ENCODE measurements at regions not wholly inside any gene's neighbourhood (a gene's known extent, or its start where the extent isn't known, plus 50 kb on each side); places are given as distances from the start of the nearest gene placed in this dataset.
"Not testable (repeated sequence)": the region's sequence is repeated elsewhere in the genome, so short reads cannot be mapped to it uniquely, and the experiment has no call there.

DNA sequence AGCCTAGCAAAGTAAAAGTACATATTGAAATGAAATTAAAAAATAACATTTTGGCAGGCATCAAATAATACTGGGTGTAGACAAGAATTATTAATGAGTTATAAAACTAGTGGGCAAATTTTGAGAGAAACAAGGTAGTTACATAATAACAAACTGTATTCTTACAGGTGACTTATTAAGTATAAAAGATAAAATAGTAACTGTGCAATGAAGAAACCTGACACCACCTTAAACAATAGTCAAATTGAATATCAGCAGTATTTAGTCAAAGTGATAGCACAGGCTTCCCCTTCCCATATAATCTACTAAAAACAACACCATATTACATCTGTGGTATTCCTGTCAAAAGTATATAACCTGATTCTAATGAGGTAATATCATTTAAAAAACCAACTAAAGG lies 1099.8 kb upstream of the CRIM1 start:
- DNase-seq: no peak

DNA sequence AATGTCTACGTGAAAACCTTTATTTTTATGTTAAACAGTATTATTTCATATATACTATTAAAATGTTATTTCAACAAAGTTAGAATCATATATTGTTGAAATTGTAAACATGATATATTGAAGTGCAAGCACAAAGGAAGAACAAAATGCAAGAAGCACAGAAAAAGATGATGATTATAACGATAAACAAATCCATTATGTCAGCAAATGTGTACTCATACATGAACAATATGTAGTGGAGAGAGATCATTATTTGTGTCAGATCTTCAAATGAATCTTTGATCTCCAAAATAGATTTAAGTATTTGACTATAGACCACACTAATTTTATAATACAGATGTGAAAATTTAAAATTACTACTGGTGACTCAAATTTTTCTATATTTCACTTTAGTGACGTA lies 1104.4 kb upstream of the CRIM1 start:
- DNase-seq: no peak

DNA sequence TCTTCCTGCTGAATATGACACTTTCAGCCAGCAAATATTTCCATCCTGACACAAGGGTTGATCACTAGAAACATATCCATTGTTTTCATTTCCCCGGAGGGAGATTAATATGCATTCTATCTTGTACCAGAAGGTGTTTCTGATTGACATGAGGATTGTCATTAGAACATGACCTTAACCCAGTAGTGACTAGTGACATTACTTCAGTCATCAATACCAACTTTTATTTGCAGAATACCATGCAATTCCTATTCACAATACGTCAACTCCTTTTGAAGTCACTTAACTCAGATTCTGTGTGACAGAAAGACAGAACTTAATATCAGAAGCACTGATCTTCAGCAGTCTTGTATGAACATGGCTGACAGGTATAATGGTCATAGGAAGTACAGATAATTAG lies 1108.9 kb upstream of the CRIM1 start:
- no peak for DNase-seq

DNA sequence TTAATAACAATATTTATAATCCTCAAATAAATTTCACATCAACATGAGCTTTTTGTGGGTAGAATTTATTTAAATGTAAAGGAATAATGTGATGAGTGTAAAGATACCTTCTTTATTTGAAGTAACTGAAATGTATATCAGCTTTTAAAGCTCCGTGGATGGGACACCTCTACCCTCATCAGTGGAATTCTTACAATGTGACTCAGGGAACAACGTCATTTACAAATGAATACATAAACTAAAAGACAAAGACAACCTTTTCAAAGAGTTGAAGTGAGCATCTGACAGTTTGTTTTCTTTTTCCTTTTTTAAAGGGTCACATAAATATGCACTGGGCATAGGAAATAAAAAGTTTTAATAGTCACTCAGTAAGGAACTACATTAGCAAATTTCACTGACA lies 1127.0 kb upstream of the CRIM1 start:
- DNase-seq: no peak

DNA sequence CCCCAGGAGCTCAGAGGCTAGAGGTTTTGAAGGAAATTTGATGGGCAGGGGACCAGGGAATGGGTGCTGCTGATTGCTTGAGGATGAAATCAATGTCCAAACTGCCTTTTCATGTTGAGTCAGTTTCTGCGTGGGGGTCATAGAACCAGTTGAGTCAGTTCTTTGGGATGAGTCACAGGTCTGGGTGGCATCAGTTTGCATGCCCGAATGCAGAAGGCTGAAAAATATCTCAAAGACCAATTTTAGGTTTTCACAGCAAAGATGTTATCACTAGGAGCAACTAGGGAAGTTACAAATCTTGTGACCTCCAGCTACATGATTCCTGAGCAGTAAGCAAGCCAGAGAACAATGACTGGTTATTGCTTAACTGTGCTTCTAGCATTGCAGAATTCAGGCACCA lies 1135.1 kb upstream of the CRIM1 start:
- DNase-seq: no peak

DNA sequence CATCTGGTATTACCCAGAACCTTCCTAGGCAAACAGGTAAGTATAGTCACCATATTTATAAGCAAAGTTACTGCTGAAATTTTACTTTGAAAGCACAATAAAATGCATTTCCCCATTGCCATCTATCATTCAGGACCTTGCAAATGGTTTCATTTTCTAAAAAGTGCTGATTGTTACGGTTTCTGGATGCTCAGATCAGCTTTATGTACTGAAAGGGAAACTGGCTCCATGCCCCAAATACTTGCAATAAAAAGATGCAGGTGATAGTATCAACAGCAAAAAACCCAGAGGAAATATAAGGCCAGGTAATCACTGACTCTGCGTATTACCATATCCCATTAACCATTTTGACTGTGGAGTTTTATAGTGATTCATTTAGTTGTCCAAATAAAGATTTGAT lies 1150.7 kb upstream of the CRIM1 start:
- no peak for DNase-seq

DNA sequence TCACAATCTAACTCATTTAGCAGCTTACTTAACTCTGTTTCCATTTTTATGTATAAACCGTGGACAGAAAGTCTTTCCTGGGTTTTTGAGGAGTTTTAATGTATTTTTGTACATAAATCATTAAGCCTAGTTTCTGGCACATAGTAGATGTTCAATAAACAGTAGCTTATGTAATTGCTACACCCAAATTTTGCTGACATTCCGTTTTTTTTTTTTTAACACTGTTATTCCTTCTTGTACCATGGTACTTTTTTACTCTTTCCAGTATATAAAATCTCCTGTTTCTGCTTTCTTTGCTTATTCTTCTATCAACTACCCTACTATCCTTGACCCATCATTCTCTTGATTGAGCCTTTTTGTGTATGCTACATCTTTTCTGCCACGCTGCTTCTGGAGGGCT lies 1151.3 kb upstream of the CRIM1 start:
- DNase-seq: no peak

DNA sequence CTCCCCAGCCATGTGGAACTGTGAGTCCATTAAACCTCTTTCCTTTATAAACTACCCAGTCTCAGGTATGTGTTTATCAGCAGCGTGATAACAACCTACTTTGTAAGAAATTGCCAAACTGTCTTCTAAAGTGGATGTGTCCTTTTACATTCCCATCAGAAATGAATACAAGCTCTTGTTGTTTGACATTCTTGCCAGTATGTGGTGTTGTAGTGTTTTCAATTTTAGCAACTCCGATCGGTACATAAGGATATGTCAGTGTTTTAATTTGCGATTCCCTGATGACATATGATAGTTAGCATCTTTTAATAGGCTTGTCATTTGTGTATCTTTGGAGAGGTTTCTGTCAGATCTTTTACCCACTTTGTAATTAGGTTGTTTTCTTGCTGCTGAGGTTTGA lies 1156.3 kb upstream of the CRIM1 start:
- no peak for DNase-seq

DNA sequence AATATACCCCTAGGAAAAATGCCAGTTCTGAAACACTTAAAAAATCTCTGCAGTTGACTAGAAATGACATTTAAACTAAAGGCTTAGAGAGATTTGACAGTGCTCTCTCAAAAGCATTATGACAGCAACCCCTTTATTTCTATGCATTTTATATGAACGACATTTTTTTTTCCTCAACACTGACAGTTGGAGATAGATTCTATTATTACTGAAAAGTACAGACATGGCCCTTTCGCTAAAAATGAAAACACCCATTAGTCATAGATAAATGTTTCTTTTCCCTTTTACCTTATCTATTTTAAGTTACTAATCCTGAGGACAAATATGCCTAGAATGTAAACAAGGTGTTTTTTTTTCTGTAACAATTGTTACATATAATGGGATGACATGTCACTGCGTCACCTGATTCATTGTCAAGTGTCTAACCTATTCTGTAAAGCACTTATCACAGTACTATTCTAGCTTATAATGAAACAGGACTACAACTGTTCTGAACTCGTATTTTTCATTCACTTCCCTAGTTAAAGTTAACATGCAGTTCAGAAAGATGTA lies 1169.6 kb upstream of the CRIM1 start:
- no peak for DNase-seq

DNA sequence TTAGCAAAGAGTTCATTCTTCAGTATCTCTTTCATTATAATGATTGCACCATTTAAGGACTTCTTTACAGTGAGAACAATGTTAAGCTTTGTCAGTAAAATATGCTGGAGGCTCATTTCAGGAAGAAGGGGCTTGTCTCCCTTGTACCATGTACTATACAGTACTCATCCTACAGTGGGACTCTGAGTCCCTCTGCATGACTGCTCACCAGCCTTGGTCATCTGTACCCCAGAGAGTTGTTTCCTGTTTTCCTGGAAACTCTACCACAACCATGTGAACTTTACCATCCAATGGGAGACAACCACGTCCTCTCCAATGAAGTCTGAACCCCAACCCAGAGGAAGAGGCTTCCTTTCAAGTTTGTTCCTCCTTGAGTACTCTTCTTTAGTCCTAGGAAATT lies 1171.1 kb upstream of the CRIM1 start:
- no peak for DNase-seq

DNA sequence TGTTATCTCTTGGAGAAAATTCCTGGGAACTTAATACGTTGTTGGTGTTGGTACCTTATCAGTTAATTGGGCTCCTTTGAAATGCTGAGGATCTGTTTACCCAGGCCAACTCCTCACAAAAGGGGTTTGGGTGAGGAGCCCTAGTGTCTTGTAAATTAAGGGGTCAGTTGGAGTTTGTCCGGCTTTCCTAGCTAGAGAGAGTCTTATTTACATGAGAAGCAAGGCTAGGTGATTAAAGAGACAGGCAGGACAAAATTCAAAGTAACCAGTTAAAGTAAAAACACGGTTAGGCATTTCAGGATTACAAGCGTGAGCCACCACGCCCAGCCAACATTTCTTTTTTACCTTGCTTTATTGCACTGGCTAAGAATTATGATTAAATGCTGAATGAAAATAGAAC lies 1178.9 kb upstream of the CRIM1 start:
- DNase-seq: not testable (repeated sequence)

DNA sequence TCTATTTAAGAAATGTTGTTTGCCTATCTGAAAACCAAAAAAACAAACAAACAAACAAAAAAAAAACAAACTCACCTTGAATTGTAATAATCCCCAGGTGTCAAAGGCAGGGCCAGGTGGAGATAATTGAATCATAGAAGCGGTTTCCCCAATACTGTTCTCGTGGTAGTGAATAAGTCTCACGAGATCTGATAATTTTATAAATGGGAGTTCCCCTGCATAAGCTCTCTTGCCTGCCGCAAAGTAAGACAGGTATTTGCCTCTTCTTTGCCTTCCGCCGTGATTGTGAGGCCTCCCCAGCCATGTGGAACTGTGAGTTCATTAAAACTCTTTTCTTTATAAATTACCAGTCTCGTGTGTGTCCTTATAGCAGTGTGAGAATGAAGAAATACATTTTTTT lies 1180.7 kb upstream of the CRIM1 start:
- DNase-seq: no peak

DNA sequence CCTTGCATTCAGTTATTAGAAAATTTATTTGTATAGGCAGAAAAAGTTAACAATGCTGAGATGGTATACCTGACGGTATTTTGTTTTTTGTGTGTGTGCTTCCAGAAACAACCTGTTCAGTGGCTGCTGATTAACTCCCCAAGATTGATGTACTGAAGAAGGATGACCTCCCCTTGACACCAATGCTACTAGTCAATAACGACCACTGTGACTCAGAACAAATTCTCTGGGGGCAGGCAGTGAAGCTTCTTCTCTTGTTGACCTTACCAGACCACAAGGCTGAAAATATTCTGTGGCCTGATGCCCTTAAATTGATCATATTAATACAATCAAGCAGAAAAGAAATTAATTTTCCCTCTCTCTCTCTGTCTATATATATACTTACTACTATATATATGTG lies 1182.9 kb upstream of the CRIM1 start:
- no peak for DNase-seq

DNA sequence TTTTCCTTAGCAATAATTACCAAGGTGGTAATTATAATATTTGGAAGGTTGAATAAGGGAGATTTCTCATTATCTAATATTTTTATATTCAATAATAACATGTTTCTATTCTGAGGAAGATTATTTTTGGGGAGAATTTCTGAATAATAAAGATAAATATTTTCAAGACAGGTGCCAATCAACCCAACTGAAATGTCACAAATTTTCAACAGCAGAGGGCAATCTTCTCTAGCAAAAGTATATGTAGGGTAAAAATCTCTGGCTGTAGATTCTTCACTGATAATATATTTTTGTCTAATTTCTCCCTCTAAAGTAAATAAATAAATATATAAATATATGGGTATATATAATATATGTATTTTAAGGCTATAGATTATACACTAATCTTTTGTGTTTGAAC lies 1187.2 kb upstream of the CRIM1 start:
- DNase-seq: no peak

DNA sequence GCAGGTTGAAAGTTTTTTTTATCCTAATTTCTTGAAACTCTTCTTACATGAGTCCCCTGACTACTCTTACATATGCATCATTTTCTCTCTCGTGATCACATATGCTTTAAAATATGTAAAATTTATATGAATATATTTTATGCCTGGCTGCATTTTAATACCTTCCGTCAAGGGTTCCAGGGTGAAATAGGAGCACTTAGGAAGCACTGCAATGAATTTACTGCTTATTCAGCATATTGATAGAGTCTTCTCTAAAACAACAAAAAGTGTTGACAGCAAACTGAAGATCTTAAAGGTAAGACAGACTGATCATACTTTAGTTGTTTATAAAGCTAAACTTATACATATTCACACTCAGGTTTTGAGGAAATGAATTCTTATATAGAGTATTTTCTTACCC lies 1191.6 kb upstream of the CRIM1 start:
- DNase-seq: no peak

DNA sequence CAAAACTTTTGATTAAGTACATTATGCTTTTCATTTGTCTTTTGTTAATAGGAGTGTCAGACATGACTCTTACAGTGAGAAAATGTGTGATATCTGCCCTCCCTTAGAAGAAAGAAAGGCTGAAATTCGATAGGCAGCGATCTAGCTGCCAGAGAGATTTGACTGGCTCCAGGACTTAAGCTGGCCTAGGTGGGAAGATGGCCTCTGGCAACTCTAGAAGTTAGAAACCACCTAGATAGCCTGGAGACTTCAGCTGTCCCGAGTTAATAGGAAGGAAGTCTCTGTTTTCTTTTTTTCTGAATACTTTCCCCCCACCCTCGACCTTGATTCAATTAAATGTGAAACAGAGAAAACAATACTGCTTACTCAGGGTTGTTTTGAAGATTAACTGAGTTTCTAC lies 1194.7 kb upstream of the CRIM1 start:
- DNase-seq: no peak

DNA sequence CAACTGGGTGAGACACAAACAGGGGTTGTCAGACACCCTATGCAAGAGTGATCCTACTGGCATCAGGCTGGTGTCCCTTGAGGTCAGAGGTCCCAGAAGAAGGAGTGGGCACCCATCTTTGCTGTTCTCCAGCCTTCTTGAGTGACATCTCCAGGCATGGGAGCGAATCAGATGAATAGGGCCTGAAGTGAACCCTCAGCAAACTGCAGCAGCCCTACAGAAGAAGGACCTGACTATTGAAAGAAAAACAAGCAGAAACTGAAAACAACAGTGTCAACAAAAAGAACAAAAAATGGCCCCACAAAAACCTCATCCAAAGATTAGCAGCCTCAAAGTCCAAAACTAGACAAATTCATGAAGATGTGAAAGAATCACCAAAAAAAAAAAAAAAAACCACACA lies 1229.7 kb upstream of the CRIM1 start:
- DNase-seq: no peak

DNA sequence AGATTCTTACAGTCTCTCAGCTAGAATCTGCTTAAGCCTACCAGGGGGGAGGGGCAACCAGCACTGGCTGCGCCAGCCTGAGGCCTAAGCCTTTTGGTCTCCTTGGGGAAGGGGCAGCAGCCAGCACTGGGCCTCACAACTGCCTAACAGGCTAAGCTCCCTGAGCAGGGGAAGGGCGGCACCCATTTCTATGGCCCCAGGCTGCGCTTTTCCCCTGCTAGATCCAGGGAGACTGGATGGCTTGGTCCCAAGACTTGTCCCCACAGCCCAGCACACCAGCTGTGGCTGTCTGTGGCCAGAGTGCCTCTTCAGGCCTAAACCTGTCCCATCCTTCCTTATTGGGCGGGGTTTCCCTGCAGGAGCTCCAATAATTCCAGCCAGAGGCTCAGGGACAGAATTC lies 1230.3 kb upstream of the CRIM1 start:
- DNase-seq: no peak

DNA sequence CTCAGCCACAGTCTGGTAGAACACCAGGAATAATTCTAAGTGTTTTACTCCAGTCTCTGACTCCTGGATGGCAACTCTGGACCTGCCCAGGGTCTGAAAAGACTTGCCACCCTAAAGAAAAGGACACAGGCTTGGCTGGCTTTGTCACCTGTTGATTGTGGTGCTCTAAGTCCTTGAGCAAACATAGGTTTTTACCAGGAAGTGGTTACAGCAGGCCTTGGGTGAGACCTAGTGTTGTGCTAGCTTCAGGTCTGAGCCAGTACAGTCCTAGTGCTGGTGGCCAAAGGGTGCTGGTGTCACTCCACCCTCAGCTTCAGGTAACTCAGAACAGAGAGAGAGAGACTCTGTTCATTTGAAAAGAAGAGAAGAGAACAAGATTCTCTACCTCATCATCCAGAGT lies 1239.4 kb upstream of the CRIM1 start:
- no peak for DNase-seq

DNA sequence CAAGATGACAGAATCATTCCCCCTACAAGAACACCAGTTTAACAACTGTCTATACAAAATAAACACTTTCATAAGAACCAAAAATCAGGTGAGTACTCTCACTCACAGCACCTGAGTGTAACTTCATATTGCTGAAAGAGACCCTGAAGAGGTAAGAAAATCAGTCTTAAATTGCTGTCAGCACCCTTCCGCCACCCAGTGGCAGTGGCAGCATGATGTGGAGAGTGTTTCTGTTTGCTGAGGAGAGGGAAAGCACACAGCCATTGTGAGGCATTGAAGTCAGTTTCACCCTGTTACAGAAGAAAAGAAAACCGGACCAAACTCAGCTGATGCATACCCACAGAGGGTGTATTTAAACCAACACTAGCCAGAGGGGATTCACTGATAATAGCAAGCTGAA lies 1240.8 kb upstream of the CRIM1 start:
- no peak for DNase-seq

DNA sequence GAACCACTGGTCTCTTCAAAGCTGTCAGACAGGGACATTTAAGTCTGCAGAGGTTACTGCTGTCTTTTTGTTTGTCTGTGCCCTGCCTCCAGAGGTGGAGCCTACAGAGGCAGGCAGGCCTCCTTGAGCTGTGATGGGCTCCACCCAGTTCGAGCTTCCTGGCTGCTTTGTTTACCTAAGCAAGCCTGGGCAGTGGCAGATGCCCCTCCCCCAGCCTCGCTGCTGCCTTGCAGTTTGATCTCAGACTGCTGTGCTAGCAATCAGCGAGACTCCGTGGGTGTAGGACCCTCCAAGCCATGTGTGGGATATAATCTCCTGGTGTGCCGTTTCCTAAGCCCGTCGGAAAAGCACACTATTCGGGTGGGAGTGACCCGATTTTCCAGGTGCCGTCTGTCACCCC lies 1243.2 kb upstream of the CRIM1 start:
- not testable (repeated sequence) for DNase-seq

DNA sequence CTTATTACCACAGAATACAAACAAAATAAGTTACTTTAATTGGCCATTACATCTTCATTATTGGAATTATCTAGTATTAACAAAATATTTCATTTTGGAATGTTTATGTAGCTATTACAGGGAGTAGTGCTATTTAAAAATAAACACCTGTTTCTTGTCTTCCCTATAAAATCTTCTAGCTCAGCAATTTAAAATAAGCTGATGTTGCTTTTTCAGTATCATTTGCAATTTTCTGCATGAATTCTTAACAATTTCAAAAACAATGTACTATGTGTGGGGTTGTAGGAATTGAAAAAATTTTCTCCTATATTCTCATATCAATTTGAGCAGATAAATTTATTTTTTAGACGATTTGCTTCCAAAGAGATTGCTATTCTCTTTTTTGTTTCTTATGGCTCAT lies 1251.3 kb upstream of the CRIM1 start:
- DNase-seq: no peak

DNA sequence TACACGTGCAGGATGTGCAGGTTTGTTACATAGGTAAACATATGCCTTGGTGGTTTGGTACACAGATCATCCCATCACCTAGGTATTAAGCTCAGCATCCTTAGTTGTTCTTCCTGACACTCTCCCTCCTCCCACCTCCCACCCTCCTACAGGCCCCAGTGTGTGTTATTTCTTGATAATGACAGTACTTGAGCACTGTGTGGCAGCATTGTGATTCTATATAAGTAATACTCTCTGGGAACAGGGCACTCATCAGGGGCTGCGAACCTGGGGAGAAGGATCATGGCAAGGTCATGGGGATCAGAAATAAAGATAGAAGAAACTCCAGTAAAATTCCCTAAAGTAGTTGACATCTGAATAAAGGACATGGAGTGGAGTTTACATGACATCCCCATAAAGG lies 1256.2 kb upstream of the CRIM1 start:
- no peak for DNase-seq

DNA sequence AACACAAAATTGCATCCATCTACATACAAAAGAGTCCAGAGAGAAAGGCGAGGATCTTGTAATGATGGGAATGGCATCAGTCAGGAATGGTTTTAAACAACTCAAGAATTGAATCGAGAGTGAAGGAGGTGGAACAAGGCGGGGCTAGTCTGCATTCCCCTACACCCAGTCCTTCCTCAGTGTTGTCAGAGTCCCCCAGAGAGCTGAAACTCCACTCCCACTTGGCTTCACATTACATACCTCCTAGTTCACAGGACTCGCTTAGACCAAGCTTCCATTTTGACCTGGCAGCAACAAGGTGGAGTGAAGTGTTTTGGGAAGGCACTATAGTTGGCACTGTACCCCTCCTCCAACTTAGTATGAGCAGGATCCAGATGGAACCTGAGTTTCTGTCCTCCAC lies 1273.5 kb upstream of the CRIM1 start:
- no peak for DNase-seq

DNA sequence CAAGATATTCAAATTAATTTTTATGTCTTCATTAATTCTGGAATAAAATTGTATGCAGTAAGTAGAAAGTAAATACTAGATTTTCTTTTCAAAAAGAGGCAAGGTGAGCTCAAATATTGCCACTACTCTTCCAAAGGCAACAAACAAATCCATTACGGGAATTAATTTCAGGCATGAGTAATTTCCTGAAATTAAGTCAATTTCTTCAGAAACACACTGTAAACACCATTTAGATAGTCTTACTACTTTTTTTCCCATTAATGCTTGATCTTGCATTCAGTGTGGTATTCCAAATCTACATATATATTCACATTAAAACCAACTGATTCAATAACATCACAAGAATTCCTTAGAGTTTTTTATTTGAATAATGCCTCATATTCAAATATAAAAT lies 1274.0 kb upstream of the CRIM1 start:
- no peak for DNase-seq

DNA sequence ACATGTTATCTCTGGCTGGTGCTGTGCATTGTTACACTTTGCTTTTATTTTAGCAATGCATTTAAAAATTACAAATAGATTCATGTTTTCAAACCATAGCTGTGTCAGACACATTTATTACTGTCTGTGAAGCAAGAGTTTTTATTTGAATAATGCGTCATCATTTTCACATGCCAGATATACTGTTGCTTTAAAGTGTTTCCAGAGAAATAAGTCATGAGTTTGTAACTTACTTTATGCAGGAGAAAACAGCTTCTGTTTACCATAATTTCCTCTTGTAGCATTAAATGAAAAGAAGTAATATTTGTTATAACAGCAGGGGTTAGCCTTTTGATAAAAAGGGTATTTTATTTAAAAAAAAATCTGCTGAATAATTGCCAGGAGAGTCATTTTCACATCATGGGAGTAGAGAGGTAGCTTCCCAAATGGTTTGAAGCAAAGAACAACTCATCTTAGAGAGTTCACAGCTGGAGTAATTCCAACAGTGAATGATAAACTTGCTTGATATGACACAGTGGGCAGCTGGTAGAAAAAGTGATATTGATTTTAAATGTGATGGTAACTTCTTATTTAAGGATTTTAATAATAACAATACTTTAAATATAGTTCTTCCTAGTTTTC lies 1274.5 kb upstream of the CRIM1 start:
- no peak for DNase-seq
